ENCODE measurements at regions not wholly inside any gene's neighbourhood (a gene's known extent, or its start where the extent isn't known, plus 50 kb on each side); places are given as distances from the start of the nearest gene placed in this dataset.

- no peak for DNase-seq
These were observed 70.7 kb downstream of the RBFOX3 start for GRCh38 chr17:79539944-79540705.

DNA sequence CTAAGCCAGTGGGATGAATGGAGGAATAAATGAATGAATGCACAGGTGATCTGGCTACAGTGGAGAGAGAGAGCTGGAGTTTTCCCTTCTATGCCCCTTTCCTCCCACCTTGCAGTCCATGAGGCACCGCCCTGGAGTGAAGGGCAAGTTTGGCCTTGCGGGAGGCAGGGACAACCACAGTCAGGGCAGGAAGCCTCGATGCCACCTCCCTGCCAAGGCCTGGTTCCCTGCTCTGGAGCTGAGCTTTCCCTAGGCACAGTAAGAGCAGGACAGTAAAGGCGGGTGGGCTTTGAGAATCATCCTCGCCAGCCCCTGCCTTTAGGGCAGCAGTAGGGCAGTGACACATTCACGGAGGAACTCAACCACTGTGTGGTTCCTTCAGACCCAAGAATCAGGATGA lies 72.6 kb downstream of the RBFOX3 start:
- DNase-seq: no peak

DNA sequence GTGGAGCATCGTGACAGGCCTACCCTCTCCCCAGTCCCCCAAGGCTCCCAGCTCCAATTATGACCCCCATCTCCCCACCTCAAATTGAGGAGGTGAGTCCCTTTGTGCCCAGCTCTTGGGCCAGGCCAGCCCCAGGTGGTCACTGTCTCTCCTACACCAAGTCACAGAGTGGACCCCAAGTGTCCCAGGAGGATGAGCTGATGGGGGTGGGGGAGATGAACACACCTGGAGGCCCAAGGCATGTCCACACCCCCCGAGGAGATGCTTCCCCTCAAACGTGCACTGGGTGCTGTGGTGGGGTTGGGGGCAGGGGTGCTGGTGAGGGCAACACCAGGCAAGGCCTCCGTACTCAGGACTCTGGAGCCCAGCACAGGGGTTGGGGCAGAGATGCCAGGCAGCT lies 73.2 kb downstream of the RBFOX3 start:
- no peak for DNase-seq

GRCh38 chr17:79537061-79537460 lies 73.8 kb downstream of the RBFOX3 start:
- DNase-seq: no peak

DNA sequence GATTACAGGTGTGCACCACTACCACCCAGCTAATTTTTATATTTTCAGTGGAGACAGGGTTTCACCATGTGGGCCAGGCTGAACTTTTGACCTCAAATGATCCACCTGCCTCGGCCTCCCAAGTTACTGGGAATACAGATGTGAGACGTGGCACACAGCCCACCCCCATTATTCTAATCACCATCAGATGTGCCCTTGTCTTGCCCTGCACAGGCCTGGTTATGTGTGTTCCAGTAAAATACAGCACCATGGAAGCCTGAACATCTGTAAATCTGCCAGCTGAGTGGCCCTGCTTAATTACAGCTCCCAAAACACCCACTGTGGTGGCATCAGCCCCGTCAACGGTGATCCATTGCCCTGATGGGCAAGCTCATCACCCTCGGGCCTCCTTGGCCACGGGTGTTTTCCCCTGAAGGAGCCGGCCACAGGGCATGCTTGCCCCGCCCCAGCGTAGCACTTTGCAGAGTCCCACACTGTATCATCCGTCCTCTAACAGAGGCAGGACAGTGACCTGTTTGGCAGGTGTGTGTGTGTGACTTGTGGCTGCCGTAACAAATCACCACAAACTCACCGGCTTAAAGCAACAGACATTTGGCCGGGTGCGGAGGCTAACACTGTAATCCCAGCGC lies 74.5 kb downstream of the RBFOX3 start:
- no peak for DNase-seq

- DNase-seq: no peak
These were observed 75.2 kb downstream of the RBFOX3 start for GRCh38 chr17:79535728-79536025.

- no peak for DNase-seq
These were observed 75.8 kb downstream of the RBFOX3 start for GRCh38 chr17:79534851-79535727.

- DNase-seq: no peak
These were observed 76.7 kb downstream of the RBFOX3 start for GRCh38 chr17:79534111-79534510.

DNA sequence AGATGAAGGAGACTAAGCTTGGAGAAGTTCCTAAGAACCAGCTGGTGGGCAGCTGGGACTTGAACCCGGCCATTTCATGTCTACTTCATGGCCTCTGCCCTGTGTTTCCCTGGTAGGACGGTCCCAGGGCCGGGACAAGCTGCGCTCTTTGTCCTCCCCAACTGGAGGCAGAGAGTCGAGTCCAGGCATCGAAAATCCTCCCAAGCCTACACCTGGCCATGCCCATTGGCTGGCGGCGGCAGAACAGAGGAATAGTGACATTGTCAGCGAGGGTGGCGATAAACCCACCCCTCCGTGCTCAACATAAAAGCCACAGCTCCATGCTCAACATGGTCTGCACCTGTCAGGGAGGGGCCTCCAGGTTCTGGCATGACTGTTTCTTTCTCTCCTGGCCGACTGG lies 77.7 kb downstream of the RBFOX3 start:
- DNase-seq: no peak

DNA sequence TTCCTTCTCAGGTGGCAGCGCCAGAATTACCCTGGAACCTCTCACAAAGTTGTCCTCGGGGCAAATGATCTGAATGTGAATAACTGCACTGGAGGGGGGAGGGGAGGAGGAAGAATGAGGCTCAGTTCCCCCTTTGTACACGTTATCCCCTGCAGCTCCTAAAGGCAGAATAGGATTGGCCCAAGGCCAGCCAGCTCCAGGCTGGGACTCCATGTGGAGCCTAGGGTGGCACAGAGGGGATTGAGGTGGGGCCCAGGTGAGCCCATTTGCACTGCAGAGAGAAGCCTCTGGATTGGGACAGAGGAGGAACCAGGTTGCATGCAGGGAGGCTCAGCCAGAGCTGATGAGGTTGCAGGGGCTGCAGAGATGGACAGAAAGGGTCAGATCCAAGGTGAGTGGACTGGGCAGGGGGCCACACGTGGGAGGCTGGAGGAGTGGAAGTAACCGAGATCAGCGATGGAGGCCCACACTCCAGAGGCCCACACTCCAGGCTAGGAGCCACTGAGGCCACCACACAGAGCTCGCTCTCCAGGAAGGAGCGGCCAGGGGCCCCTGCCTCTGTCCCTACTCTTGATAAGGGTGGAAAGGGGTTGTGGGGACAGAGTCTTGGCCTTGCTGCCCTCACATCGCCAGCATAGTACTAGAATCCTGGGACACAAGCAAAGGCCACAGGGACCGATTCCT lies 78.6 kb downstream of the RBFOX3 start:
- DNase-seq: no peak

GRCh38 chr17:79531191-79532095 lies 79.4 kb downstream of the RBFOX3 start:
- no peak for DNase-seq

DNA sequence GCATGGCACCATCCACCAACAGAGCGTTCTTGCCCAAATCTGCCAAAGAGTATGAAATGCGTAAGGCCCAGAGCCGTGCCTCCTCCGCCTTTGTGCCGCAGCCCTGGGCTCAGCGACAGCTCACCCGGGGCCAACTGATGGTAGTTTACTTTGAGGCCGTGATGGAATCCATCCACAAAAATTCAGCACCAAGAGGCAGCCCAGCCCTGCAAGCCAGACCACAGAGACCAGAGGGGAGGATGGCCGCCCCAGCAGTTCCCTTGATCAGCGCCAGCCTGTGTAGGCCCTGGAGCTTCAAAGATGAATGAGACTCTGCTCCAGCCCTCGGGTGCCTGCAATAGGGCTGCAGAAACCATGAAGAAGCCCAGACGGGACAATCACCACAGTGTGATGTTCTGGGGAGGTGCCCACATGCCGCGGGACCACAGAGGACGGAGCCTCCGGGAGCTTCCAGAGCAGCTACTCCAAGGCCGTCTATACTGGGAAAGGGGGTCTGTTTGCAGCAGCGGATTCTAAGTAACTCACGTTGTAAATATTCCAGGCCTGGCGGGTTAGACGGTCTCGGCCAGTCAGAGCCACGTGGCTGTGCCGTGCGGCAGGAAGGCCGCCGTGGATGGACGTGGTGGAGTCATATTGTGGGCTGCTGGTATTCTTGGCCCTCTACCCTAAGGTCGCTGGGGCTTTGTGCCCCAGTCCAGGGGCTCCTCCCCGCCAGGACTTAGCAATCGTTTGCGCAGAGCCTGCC lies 80.3 kb downstream of the RBFOX3 start:
- no peak for DNase-seq

DNA sequence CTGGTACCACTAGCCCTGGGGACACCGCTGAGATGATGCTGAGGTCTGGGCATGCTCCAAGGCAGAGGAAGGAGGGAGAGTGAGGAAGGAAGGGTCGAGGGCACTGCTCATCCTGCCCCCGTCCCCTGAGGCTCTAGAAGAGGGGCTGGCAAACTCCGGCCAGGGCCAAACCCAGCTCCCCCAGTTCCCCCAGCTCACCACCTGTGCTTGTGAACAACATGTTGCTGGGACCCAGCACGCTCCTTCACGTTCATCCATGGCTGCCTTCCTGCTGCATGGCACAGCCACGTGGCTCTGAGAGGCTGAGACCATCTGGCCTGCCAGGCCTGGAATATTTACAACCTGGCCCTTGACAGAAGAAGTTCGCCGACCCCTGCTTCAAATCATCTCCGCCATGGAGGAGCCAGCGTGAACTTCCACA lies 81.2 kb downstream of the RBFOX3 start:
- DNase-seq: no peak

- DNase-seq: no peak
These were observed 82.2 kb downstream of the RBFOX3 start for GRCh38 chr17:79528592-79529125.

DNA sequence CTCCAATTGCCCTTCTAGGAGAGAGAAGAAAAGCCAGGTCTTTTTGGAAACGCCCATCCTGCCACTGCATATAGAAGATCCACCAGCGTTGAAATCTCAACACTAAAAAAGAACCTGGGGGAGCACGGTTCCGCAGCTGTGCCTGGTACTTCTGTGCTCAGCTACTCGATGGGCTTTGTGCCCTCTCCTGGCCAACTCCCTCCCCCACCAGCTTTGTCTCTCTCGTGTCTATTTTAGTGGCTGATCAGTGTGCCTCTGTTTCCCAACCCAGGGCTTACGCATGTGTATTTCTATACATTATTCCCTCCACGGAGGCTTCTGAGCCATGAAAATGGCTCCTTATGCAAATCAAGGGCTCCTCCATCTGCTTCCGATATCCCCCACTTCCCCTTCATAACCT lies 83.5 kb downstream of the RBFOX3 start:
- no peak for DNase-seq

DNA sequence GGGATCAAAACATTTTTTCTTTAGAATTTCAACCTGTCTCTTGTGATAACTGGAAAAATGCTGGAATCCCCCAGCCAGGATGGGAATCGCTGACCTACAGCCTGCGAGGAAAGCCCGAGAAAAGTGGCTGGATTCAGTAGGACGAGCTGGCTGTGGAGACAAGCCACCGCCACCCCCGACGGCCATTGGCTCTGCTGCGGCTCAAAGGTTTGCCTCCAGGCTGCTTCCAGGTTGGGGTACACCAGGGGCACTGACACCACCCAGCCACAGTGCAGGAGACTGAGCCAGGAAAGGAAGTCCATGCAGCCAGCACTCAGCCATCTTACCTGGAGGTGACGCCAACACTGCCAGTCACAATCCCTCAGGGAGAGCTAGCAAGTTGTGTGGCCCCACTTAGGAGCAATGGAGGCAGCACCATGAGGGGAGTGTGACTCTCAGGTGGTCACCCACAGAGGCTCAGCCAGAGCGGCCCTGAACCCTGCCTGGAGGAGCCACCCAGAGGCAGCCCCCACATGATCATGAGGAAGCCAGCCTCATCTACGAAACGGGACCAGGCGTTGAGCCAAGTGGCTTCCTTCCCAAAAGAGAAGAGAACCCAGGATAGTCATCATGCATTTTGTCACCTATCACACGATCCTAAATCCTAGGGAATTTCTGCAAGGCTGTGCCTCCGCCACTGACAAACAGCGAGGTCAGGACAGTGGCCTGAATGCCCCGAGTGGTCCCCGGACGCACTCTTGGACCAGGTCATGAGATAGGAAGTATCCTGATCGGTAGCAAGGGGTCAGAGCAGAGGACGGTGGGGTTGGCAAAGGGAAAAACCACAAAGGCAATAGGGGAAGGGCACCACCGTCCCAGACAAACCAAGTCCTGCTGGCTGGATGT lies 84.8 kb downstream of the RBFOX3 start:
- DNase-seq: no peak

GRCh38 chr17:79524213-79525187 lies 86.4 kb downstream of the RBFOX3 start:
- DNase-seq: no peak

GRCh38 chr17:79522414-79522813 lies 88.4 kb downstream of the RBFOX3 start:
- no peak for DNase-seq

GRCh38 chr17:79521225-79521624 lies 89.6 kb downstream of the RBFOX3 start:
- DNase-seq: no peak
